ENCODE measurements at regions not wholly inside any gene's neighbourhood (a gene's known extent, or its start where the extent isn't known, plus 50 kb on each side); places are given as distances from the start of the nearest gene placed in this dataset.
A peak's percentile ranks its signal among the peaks of the same experiment; 100 is the strongest.
"Not testable (repeated sequence)": the region's sequence is repeated elsewhere in the genome, so short reads cannot be mapped to it uniquely, and the experiment has no call there.

GRCh38 chr6:27753668-27754407 lies 158.4 kb downstream of the OR2B2 start:
- TF ChIP-seq, protein P1, sequence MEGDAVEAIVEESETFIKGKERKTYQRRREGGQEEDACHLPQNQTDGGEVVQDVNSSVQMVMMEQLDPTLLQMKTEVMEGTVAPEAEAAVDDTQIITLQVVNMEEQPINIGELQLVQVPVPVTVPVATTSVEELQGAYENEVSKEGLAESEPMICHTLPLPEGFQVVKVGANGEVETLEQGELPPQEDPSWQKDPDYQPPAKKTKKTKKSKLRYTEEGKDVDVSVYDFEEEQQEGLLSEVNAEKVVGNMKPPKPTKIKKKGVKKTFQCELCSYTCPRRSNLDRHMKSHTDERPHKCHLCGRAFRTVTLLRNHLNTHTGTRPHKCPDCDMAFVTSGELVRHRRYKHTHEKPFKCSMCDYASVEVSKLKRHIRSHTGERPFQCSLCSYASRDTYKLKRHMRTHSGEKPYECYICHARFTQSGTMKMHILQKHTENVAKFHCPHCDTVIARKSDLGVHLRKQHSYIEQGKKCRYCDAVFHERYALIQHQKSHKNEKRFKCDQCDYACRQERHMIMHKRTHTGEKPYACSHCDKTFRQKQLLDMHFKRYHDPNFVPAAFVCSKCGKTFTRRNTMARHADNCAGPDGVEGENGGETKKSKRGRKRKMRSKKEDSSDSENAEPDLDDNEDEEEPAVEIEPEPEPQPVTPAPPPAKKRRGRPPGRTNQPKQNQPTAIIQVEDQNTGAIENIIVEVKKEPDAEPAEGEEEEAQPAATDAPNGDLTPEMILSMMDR (IDR thresholded peaks at IDR 0.05; ENCODE audit: low read depth, low read length): no peak

GRCh38 chr6:27752038-27752885 lies 159.9 kb downstream of the OR2B2 start:
- H3K4me3 ChIP-seq (ENCODE audit: low read depth, low read length): peak overlapping the region; percentile 89
- TF ChIP-seq, protein P1 (IDR thresholded peaks at IDR 0.05; ENCODE audit: low read depth, low read length): peak; percentile 52

More at GRCh38 chr6:27753668-27754407, 158.4 kb downstream of the OR2B2 start:
- H3K4me3 ChIP-seq (ENCODE audit: low read depth, low read length): peak overlapping the region; percentile 62

- no peak overlapping the region for H3K4me3 ChIP-seq (ENCODE audit: low read depth, low read length)
- TF ChIP-seq, protein P1 (IDR thresholded peaks at IDR 0.05; ENCODE audit: low read depth, low read length): no peak
Observed at GRCh38 chr6:27748661-27749060, 163.5 kb downstream of the OR2B2 start.

DNA sequence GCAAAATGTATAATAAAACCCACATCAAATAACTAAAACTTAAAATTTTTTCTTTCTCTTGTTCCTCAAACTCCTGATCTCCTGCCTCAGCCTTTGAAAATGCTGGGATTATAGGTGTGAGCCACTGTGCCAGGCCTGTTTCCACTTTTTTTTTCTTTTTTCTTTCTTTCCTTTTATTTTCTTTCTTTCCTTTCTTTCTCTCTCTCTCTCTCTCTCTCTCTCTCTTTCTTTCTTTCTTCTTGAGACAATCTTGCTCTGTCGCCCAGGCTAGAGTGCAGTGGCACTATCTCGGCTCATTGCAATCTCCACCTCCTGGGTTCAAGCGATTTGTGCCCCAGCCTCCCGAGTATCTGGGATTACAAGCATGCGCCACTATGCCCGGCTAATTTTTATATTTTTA lies 164.6 kb downstream of the OR2B2 start:
- TF ChIP-seq, protein P1 (IDR thresholded peaks at IDR 0.05; ENCODE audit: low read depth, low read length): no peak
- H3K4me3 ChIP-seq (ENCODE audit: low read depth, low read length): no peak overlapping the region

DNA sequence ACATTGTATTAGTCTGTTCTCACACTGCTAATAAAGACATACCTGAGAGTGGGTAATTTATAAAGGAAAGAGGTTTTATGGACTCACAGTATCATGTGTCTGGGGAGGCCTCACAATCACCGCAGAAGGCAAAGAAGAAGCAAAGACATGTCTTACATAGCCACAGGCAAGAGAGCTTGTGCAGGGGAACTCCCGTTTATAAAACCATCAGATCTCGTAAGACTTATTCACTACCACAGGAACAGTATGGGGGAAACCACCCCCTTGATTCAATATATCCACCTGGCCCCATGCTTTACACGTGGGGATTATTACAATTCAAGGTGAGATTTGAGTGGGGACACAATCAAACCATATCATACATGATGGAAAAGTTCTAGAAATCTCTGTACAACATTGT lies 165.3 kb downstream of the OR2B2 start:
- H3K4me3 ChIP-seq (ENCODE audit: low read depth, low read length): not testable (repeated sequence)

- TF ChIP-seq, protein P1 (IDR thresholded peaks at IDR 0.05; ENCODE audit: low read depth, low read length): no peak
- H3K4me3 ChIP-seq (ENCODE audit: low read depth, low read length): no peak overlapping the region
Observed at GRCh38 chr6:27743787-27744186, 168.4 kb downstream of the OR2B2 start.

DNA sequence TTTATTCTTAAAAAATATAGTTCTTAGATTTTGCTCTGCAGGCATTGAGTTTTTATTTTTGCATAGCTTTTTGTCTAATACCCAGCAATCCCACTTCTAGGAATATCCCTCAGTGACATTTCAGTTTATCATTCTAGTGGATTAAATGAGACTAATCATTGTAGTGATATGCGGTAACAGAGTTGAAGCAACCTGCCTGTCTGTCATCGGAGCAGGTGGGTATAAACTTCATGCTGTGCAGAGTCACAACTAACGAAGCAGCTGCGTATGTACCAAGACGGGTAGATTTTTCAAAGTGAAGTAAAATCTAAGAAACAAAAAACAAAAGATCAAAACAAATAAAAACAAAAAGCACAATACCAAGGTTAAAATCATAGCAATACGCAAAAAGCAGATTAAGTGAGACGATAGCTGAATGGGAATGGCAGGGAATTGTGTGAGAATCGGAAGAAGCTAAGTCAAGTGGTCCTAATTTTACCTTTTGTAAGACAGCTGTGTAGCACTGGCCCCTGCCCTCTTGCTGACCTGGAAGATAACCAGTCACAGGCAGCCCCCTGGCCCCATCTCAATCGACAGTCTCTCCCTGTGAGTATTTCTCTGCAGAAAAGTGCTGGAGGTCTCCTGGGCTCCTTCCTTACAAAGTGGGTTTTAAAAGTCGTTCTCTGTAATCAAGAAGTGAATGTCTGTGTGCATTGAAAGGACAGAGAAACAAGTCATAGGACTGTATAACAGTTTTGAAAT lies 169.2 kb downstream of the OR2B2 start:
- H3K4me3 ChIP-seq (ENCODE audit: low read depth, low read length): no peak overlapping the region
- TF ChIP-seq, protein P1 (IDR thresholded peaks at IDR 0.05; ENCODE audit: low read depth, low read length): no peak

- H3K4me3 ChIP-seq (ENCODE audit: low read depth, low read length): not testable (repeated sequence)
Observed at GRCh38 chr6:27739902-27740301, 172.3 kb downstream of the OR2B2 start.
